GM19099 (cell line): ENCODE measurements at regions not wholly inside any gene's neighbourhood (a gene's known extent, or its start where the extent isn't known, plus 50 kb on each side); places are given as distances from the start of the nearest gene placed in this dataset.

ENCODE experiments used
- POLR2A ChIP-seq: IDR thresholded peaks from 3 replicates; pipeline ENCODE4 v1.6.1; 2011; ENCODE audit warnings: low read depth; ENCODE audit not compliant: insufficient read length; ENCODE audit errors: extremely low read depth

GRCh38 chr2:161029321-161029720 lies 130.9 kb upstream of the TANK start:
- TF ChIP-seq POLR2A: no peak

DNA sequence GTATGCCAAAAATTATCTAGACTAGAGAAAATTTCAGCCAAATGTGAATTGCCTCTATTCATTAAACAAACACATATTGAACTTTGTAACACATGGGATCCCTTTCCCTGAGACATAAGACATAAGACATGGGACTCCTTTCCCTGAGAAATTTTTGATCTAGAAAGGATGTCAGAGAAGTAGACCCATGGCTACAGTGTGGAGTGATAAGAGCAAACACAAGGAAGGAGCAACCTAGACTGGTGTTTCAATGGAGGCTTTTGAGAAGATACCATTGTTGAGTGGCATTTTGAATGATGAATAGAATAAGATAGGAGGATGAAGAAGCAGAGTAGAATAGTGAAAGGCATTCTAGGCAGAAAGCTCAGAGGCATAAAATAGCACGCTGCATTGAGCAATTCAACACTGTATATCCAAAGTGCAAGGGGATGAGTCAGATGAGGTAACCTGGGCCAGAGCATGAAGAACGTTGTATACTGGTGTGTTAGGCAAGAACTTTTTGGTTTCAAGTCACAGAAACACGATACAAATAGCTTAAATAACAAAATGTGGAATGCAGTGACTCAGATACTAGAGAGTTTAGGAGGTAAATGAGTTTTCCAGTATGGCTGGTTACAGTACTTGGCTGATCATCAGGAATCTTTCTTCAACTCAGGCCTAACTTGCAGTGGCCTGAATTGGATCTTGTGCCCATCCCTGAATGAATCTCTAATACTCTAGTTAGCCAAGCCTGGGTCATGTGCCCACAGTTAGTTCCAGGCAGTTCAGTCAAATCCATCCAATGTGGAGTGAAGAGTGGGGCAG lies 129.8 kb upstream of the TANK start:
- TF ChIP-seq POLR2A: no peak

- TF ChIP-seq POLR2A: no peak
Observed at GRCh38 chr2:161031511-161031910, 128.7 kb upstream of the TANK start.

- TF ChIP-seq POLR2A: no peak
Observed at GRCh38 chr2:161032635-161033034, 127.6 kb upstream of the TANK start.

DNA sequence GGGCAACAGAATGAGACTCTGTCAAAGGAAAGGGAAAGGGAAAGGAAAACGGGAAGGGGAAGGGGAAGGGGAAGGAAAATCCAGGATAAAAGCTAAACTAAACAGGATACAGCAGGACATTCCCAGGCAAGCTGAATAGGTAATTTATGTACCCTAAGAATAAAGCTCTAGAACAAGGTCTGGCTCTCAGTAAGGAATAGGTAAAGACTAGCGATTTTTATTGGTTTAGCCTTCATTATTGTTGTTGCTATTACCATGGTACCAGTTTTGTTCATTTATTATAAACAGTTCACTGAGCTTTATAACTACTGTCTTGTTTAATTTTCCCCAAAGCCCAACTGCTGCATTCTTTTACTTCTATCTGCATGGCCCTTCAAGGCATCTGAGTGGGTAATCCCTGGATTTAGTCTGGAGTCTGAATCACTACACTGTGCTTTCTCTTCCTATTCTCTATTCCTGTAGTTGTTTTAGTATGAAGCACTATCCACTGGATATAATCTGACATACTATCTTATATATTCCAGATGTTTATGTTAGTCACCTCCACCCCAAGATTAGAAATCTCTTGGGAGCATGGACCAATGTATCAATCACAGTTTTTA lies 127.1 kb upstream of the TANK start:
- no peak for TF ChIP-seq POLR2A

DNA sequence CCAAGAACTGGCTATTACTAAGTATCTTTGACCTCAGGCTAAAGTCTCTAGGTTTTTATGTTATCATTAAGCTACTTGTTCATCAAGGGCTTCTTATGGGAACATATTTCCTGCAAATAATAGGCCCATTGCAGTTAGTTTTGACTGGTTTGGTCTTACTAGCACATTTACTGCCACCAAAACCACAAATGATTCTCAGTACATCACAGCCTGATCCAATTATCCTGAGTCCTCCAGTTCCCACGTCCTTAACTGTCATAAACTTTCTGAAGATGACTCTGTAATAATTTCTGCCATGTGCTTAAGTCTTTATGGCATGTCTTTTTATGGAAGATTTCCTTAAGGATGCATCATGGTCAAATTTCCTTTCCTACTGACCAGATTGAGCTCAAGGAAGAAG lies 123.3 kb upstream of the TANK start:
- no peak for TF ChIP-seq POLR2A

- TF ChIP-seq POLR2A: no peak
Observed at GRCh38 chr2:161039071-161039470, 121.2 kb upstream of the TANK start.

- TF ChIP-seq POLR2A: no peak
Observed at GRCh38 chr2:161041356-161041755, 118.9 kb upstream of the TANK start.

GRCh38 chr2:161042990-161043625 lies 117.1 kb upstream of the TANK start:
- TF ChIP-seq POLR2A: no peak

- no peak for TF ChIP-seq POLR2A
Observed at GRCh38 chr2:161044095-161044865, 115.9 kb upstream of the TANK start.

- TF ChIP-seq POLR2A: no peak
Observed at GRCh38 chr2:161044921-161045320, 115.3 kb upstream of the TANK start.

GRCh38 chr2:161045726-161046125 lies 114.5 kb upstream of the TANK start:
- TF ChIP-seq POLR2A: no peak

GRCh38 chr2:161046876-161047275 lies 113.4 kb upstream of the TANK start:
- no peak for TF ChIP-seq POLR2A

- no peak for TF ChIP-seq POLR2A
Observed at GRCh38 chr2:161048317-161048716, 111.9 kb upstream of the TANK start.

DNA sequence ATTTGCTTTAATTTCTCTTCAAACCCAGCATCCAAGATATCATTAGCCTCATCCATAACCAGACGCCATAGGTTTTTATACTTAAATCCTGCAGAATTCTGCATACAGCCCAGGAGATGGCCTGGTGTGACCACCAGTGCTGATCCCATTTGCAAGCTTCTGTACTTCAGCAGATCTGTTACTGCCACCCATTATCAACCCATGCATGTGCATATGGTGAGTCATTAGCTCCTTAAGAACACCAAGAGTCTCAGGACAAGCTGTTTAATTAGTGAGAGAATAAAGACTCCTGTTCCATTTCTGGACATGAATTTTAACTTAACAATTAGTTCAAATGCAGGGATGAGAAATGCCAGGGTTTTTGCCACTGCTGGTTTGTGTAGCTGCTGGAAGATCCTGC lies 110.7 kb upstream of the TANK start:
- no peak for TF ChIP-seq POLR2A
